Daoy (cell line): ENCODE measurements at regions not wholly inside any gene's neighbourhood (a gene's known extent, or its start where the extent isn't known, plus 50 kb on each side); places are given as distances from the start of the nearest gene placed in this dataset.
"Not testable (repeated sequence)": the region's sequence is repeated elsewhere in the genome, so short reads cannot be mapped to it uniquely, and the experiment has no call there.

ENCODE experiments used
- DNase-seq: peaks from one replicate; pipeline ENCODE4 v3.0.0-alpha.2; 2015; ENCODE audit warnings: low read depth

DNA sequence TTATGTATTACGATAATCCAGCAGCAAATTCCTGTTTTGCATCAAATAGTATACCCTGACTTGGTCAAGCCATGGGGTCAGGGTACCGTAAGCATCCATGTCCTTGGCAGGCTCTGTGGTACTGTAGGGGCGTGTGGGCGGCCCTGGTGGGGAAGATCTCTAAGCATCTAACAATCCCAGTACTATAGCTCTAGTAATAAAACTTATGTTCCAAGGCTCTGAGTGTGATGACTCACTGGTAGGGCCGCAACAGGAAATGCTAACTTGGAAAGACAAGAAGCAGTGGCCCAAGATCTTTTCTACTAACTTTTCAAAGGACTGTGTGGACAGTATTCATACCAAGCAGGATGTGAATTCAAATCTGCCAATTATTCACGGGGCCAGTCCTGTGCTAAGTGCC, 63.8 kb downstream of the CLEC18A start:
- DNase-seq = peak; percentile 4

GRCh38 chr16:70016751-70017150, 65.6 kb downstream of the CLEC18A start:
- not testable (repeated sequence) for DNase-seq

GRCh38 chr16:70018254-70018653, 67.1 kb downstream of the CLEC18A start:
- peak; percentile 4 for DNase-seq

- not testable (repeated sequence) for DNase-seq
Observed at GRCh38 chr16:70023207-70023606, 72.1 kb downstream of the CLEC18A start.

GRCh38 chr16:70023956-70024355, 72.8 kb downstream of the CLEC18A start:
- DNase-seq = not testable (repeated sequence)

DNA sequence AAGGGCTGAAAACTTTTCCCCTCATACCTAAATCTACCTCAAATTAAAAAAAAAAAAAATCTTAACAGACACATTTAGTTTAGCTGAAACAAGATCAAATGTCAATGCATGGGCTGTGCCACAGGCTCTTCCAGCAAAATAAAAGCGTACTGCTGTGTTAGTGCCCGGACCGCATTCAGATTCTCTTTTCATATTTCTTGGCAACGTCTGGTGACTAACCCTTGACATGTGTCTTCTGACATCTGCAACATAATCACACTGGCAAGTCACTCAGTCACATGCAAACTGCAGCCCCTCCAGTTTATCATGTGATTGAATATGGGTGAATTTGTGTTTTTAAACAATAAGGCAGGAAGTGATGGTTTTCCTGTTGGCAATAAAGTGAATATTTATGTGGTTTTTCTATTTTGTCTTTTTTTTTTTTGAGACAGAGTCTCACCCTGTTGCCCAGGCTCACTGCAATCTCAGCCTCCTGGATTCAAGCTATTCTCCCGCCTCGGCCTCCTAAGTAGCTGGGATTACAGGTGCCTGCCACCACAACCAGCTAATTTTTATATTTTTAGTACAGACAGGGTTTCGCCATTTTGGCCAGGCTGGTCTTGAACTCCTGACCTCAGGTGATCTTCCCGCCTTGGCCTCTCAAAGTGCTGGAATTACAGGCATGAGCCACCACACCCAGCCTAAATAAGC, 75.2 kb downstream of the CLEC18A start:
- not testable (repeated sequence) for DNase-seq

DNA sequence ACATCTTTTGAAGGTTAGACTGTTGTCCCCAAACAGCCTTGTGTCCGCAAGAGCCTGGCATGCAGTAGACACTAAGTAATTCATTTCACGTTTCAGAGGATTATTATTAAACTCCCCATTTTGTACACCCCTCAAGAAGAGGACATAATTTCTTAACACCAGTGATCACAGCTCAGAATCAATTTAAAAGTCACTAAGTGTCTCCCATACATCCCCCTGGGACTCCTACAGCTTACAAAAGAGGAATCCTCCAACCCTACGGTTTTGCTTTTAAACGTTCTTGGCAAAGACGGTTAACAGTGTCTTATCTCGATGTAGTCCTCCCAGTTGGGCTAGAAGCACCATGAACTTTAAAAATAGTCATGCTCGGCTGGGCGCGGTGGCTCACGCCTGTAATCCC, 81.2 kb upstream of the PDPR start:
- not testable (repeated sequence) for DNase-seq

- not testable (repeated sequence) for DNase-seq
Observed at GRCh38 chr16:70037913-70038312, 76.2 kb upstream of the PDPR start.

- not testable (repeated sequence) for DNase-seq
Observed at GRCh38 chr16:70040554-70040953, 73.6 kb upstream of the PDPR start.

DNA sequence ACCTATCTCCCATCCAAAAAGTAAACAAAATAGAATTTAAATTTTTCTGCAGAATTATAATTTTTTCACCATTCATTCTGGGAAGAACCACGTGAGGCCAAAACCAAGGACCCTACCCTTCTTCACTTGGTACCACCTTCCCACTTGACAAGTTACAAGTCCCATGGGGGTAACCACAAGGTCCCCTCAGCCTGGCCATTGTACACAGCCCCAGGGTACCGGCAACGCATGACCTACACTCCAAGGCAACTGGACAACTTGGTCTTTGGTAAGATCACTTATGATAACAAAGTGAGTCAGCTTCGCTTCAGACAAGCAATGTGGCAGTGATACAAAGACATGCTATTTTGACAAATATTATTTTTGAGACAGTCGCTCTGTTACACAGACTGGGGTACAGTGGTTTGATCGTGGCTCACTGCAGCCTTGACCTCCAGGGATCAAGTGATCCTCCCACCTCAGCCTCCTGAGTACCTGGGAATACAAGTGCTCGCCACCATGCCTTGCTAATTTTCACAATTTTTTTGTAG, 70.5 kb upstream of the PDPR start:
- DNase-seq = not testable (repeated sequence)

DNA sequence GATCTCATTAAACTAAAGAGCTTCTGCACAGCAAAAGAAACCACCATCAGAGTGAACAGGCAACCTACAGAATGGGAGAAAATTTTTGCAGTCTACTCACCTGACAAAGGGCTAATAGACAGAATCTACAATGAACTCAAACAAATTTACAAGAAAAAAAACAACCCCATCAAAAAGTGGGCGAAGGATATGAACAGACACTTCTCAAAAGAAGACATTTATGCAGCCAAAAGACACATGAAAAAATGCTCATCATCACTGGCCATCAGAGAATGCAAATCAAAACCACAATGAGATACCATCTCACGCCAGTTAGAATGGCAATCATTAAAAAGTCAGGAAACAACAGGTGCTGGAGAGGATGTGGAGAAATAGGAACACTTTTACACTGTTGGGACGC, 67.6 kb upstream of the PDPR start:
- DNase-seq = not testable (repeated sequence)

GRCh38 chr16:70048083-70048482, 66.0 kb upstream of the PDPR start:
- not testable (repeated sequence) for DNase-seq

GRCh38 chr16:70058056-70058455, 56.1 kb upstream of the PDPR start:
- DNase-seq = not testable (repeated sequence)

DNA sequence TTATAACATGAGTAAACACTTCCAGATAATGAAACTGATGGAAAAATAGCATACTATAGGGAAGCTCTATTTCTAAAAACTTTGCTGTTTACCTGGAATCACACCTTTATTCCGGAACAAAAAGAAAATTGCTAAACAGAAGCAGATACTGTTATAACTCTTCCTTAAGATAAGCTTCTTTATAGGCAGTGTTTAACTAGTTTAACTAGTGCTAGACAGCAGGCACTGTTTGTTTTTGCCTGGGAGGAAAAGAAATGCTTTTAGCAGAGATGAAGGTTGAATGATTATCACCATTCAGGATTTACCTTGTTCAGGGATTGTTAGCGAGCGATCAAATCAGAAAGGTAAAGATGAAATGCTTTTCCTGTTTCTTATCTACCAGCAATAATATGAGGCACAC, 54.7 kb upstream of the PDPR start:
- not testable (repeated sequence) for DNase-seq

DNA sequence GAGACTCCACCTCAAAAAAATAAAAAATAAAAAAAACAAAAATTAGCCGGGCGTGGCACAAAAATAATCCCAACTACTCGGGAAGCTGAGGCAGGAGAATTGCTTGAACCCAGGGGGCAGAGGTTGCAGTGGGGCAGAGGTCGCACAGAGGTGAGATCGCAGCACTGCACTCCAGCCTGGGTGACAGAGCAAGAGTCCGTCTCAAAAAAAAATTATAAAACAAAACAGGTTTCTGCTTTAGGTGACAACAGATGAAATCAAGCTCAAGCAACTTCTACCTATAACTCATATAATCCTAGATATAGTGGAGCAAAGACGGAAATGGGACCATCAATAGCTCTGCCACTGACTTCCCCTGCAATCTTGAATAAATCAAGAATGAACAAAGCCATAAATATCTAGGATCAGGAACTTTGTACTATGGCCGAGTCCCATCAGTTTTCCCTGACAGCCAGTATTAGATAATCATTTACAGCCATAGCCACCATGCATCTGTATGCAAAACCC, 53.6 kb upstream of the PDPR start:
- not testable (repeated sequence) for DNase-seq

DNA sequence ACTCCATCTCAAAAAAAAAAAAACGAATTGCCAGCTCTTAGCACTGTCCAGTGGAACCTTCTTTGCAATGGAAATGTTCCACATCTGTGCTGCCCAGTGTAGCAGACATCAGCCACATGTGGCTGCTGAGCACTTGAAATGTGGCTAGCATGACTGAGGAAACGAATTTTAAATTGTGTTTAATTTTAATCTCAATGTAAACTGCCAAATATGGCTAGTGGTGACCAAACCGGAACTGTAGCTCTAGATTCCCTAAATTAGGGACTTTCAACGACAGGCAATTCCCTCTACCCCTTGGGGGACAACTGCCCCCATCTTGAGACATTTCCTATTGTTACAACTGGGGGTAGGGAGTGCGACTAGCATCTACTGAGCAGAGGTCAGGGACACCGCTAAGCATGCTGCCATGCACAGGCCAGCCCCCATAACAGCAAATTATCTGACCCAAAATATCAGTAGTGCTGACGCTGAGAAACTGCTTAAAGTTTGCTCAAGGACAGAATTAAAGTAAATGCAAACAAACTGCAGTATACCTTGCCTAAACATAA, 52.4 kb upstream of the PDPR start:
- not testable (repeated sequence) for DNase-seq

- DNase-seq = not testable (repeated sequence)
Observed at GRCh38 chr16:70062947-70063346, 51.2 kb upstream of the PDPR start.
